ENCODE measurements at regions not wholly inside any gene's neighbourhood (a gene's known extent, or its start where the extent isn't known, plus 50 kb on each side); places are given as distances from the start of the nearest gene placed in this dataset.

- DNase-seq (ENCODE audit: low spot score in 2 of 2): no peak
- Histone ChIP-seq H3K4me1 (no peaks in the 10 kb centered on the region), H3K27me3 (no peaks in the 10 kb centered on the region), H3K9me3 (no peaks in the 10 kb centered on the region), H3K27ac (no peak overlapping the region), H3K4me3 (no peak overlapping the region), H3K36me3 (no peaks in the 10 kb centered on the region)
- no peak for TF ChIP-seq CTCF (IDR thresholded peaks at IDR 0.05)
- intact Hi-C loops (cut with DNase I): no loop called here
Measured at GRCh38 chr12:88944397-88944796, 364.1 kb upstream of the KITLG start.

- no peak overlapping the region for H3K4me3 ChIP-seq
- H3K36me3 ChIP-seq: no peaks in the 10 kb centered on the region
- no peak overlapping the region for H3K27ac ChIP-seq
- intact Hi-C loops (cut with DNase I): no loop called here
- TF ChIP-seq CTCF (IDR thresholded peaks at IDR 0.05): no peak
- H3K27me3 ChIP-seq: no peaks in the 10 kb centered on the region
- H3K9me3 ChIP-seq: no peaks in the 10 kb centered on the region
- H3K4me1 ChIP-seq: no peaks in the 10 kb centered on the region
- DNase-seq (ENCODE audit: low spot score in 2 of 2): no peak
Measured at GRCh38 chr12:88940854-88941253, 360.6 kb upstream of the KITLG start.

- H3K27me3 ChIP-seq: no peaks in the 10 kb centered on the region
- H3K27ac ChIP-seq: no peak overlapping the region
- intact Hi-C loops (cut with DNase I): loop anchor here (1.0 kb wide), 1 partner anchor 22 kb away; no protein-coding TSS in a partner anchor
- no peak for TF ChIP-seq CTCF (IDR thresholded peaks at IDR 0.05)
- H3K36me3 ChIP-seq: no peaks in the 10 kb centered on the region
- no peaks in the 10 kb centered on the region for H3K4me1 ChIP-seq
- H3K4me3 ChIP-seq: no peak overlapping the region
- H3K9me3 ChIP-seq: no peaks in the 10 kb centered on the region
- DNase-seq (ENCODE audit: low spot score in 2 of 2): no peak
Measured at GRCh38 chr12:88935856-88936255, 355.6 kb upstream of the KITLG start.

- no peak overlapping the region for H3K27ac ChIP-seq
- H3K36me3 ChIP-seq: no peaks in the 10 kb centered on the region
- no peak for TF ChIP-seq CTCF (IDR thresholded peaks at IDR 0.05)
- H3K27me3 ChIP-seq: no peaks in the 10 kb centered on the region
- intact Hi-C loops (cut with DNase I): no loop called here
- no peaks in the 10 kb centered on the region for H3K4me1 ChIP-seq
- no peaks in the 10 kb centered on the region for H3K9me3 ChIP-seq
- no peak overlapping the region for H3K4me3 ChIP-seq
- no peak for DNase-seq (ENCODE audit: low spot score in 2 of 2)
Measured at GRCh38 chr12:88934163-88934747, 354.0 kb upstream of the KITLG start.

- Histone ChIP-seq H3K4me1 (no peaks in the 10 kb centered on the region), H3K27me3 (no peaks in the 10 kb centered on the region), H3K4me3 (no peak overlapping the region), H3K36me3 (no peaks in the 10 kb centered on the region), H3K9me3 (no peaks in the 10 kb centered on the region), H3K27ac (no peak overlapping the region)
- DNase-seq (ENCODE audit: low spot score in 2 of 2): no peak
- intact Hi-C loops (cut with DNase I): no loop called here
- no peak for TF ChIP-seq CTCF (IDR thresholded peaks at IDR 0.05)
Measured at GRCh38 chr12:88932457-88932856, 352.2 kb upstream of the KITLG start.

- no peak for TF ChIP-seq CTCF (IDR thresholded peaks at IDR 0.05)
- intact Hi-C loops (cut with DNase I): no loop called here
- no peak overlapping the region for H3K4me3 ChIP-seq
Measured at GRCh38 chr12:88931598-88931997, 351.3 kb upstream of the KITLG start.

More at GRCh38 chr12:88931598-88931997, 351.3 kb upstream of the KITLG start:
- Histone ChIP-seq H3K4me1 (no peaks in the 10 kb centered on the region), H3K27me3 (no peaks in the 10 kb centered on the region), H3K9me3 (no peaks in the 10 kb centered on the region), H3K36me3 (no peaks in the 10 kb centered on the region), H3K27ac (no peak overlapping the region)
- DNase-seq (ENCODE audit: low spot score in 2 of 2): no peak
